ENCODE measurements at regions not wholly inside any gene's neighbourhood (a gene's known extent, or its start where the extent isn't known, plus 50 kb on each side); places are given as distances from the start of the nearest gene placed in this dataset.

DNA sequence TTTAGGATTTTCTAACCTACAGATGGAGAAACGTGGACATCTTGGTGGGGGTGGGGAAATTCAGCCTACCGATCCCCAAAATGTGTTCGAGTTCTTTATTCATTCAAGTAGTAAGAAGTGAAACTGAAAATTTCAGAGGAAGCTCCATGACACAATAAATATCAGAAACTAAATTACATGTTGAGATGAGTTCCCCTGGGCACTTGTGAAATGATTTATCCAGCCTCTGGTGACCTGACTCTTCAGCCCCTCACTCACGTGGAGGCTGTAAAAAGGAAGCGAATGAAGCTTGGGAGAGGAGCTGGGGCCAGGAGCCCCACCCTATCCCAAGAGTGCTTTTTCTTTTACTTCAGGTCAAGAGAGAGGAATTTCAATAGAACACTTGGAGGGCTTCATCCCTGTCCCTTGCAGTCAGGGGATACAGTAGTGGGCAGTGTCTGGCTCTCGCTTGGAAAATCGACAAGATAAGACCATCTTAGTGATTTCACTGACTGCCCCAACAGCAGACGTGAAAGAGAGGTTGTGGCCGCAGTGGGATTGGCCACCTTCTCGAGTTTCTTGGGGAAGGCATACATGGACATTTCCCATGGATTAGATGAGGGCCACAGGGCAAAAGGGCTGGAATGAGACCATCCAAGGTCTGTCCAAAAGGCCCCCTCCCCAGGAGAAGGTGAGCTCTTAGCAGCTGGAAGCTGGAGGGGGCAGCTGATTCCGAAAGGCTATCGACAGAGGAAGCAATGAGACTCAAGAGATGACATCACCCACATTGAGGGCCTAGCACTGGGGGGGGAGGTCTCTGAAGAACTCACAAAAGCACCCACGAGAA is 76.8 kb upstream of the SH3PXD2B start:
- no peak overlapping the region for H3K4me3 ChIP-seq (replicated peaks; ENCODE audit: low read depth, low read length)
- DNase-seq (ENCODE audit: extremely low read depth, low read depth): no peak
- TF ChIP-seq, protein P1, sequence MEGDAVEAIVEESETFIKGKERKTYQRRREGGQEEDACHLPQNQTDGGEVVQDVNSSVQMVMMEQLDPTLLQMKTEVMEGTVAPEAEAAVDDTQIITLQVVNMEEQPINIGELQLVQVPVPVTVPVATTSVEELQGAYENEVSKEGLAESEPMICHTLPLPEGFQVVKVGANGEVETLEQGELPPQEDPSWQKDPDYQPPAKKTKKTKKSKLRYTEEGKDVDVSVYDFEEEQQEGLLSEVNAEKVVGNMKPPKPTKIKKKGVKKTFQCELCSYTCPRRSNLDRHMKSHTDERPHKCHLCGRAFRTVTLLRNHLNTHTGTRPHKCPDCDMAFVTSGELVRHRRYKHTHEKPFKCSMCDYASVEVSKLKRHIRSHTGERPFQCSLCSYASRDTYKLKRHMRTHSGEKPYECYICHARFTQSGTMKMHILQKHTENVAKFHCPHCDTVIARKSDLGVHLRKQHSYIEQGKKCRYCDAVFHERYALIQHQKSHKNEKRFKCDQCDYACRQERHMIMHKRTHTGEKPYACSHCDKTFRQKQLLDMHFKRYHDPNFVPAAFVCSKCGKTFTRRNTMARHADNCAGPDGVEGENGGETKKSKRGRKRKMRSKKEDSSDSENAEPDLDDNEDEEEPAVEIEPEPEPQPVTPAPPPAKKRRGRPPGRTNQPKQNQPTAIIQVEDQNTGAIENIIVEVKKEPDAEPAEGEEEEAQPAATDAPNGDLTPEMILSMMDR (IDR thresholded peaks at IDR 0.05; ENCODE audit: low read depth, low read length, missing control alignments): no peak

DNA sequence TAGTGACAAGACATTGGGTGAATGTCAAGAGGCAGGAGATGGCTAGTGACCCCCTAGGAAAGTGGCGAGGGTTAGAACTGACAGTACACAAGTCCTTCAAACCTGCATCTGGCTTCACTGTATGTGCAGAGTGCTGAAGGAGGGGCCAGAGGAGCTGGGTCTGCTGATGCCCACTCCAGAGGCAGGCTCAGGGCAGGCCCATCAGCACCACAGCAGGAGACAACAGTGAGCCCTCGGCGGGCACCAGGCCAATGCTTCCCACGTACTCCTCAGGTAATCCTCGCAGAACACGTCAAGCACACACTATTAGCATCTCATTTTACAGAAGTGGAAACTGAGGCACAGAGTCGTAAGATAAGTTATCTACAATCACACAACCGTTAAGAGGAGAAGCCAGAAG is 76.1 kb upstream of the SH3PXD2B start:
- TF ChIP-seq, protein P1 (IDR thresholded peaks at IDR 0.05; ENCODE audit: low read depth, low read length, missing control alignments): no peak
- H3K4me3 ChIP-seq (replicated peaks; ENCODE audit: low read depth, low read length): no peak overlapping the region
- DNase-seq (ENCODE audit: extremely low read depth, low read depth): no peak

DNA sequence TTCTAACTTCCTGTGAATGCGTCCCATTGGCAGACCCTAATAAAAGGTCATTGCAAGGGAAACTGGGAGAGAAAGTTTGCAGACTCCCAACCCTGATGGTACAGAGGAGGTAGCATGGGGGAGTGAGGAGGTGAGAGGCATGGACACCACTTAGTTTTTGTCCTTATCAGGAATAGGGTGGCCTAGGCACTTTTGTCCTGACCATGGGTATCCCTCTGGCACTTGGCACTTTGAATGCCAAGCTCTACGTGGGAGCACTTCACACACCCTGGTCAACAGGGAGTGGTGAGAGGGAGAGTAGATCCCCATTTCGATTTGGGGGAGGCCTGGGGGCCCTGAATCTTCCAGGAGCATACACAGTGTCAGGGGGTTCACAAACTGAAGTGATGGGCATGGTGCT is 75.6 kb upstream of the SH3PXD2B start:
- DNase-seq (ENCODE audit: extremely low read depth, low read depth): no peak
- no peak overlapping the region for H3K4me3 ChIP-seq (replicated peaks; ENCODE audit: low read depth, low read length)
- TF ChIP-seq, protein P1 (IDR thresholded peaks at IDR 0.05; ENCODE audit: low read depth, low read length, missing control alignments): no peak

DNA sequence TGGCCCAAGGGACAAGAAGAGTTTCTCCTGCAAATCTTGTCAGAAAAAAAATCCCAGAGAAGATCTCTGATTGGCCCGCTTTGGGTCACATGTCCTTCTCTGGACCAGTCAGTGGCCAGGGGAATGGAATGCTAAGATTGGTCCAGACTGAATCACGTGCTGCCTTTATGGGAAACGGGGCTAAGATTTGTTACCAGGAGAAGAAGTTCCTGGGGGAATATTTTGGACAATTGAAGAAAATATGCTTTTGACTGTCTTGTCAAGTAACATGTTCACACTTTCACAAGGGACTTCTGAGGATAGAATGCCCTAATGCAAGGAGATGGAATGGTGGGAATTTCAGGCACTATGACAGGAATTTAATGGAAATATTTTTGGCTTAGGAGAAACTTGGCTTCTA is 74.1 kb upstream of the SH3PXD2B start:
- DNase-seq (ENCODE audit: extremely low read depth, low read depth): no peak
- no peak overlapping the region for H3K4me3 ChIP-seq (replicated peaks; ENCODE audit: low read depth, low read length)
- TF ChIP-seq, protein P1 (IDR thresholded peaks at IDR 0.05; ENCODE audit: low read depth, low read length, missing control alignments): no peak

DNA sequence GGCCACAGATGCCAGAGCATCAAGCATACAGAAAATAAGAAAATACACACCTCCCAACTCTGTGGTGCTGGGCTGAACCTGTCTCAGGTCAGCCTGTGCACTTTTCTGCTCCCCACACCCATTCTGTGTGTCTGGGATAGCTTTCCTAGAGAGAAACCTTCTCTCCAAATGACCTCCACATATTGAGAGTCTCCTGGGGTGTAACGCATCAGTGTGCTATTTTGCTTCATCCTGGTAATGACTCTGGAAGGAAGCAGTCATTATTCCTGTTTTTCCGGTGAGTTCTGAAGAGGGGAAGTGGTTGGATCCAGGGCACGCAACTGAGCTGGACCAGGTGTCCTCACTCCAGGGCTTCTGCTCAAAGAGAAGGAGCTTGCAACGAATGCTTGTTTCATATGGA is 73.2 kb upstream of the SH3PXD2B start:
- no peak for DNase-seq (ENCODE audit: extremely low read depth, low read depth)
- H3K4me3 ChIP-seq (replicated peaks; ENCODE audit: low read depth, low read length): no peak overlapping the region
- TF ChIP-seq, protein P1 (IDR thresholded peaks at IDR 0.05; ENCODE audit: low read depth, low read length, missing control alignments): no peak

DNA sequence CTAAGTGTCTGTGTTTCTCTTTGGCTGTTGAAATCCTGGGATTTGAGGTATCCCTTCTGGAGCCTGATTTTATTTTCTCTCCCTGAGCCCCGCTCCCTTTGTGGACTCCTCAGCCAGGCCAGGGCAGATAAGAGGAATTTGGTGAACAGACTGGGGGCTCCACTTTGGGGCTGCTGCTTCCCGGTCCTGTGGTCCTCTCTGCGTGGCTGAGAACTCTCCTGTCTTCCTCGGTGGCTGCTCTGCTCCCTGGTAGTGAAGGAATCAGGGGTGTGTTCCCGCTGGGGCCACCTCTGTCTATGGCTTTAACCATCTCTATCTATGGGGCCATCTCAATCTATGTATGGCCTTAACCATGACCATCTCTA is 71.7 kb upstream of the SH3PXD2B start:
- no peak for DNase-seq (ENCODE audit: extremely low read depth, low read depth)
- no peak overlapping the region for H3K4me3 ChIP-seq (replicated peaks; ENCODE audit: low read depth, low read length)
- TF ChIP-seq, protein P1 (IDR thresholded peaks at IDR 0.05; ENCODE audit: low read depth, low read length, missing control alignments): no peak

All from HFF-Myc (cell line).